ENCODE measurements at regions not wholly inside any gene's neighbourhood (a gene's known extent, or its start where the extent isn't known, plus 50 kb on each side); places are given as distances from the start of the nearest gene placed in this dataset.

DNA sequence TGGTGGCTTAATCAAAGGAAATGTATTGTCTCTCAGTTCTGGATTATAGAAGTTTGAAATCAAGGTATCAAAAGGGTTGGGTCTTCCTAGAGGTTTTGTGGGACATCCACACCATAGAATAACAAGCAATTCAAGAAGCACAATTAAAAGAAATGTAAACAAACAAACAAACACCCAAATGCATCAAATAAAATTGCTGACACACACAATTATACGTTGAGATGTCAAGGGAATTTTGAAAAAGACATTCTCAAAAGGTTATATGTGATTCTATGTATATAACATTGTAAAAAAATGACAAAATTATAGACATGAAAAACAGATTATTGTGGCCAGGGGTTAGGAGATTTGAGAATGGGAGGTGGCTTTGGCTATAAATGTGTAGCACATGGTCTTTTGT is 250.7 kb upstream of the AGA start:
- no peaks in the 10 kb centered on the region for H3K36me3 Mint-ChIP-seq (ENCODE audit: unreplicated experiment)
- TF ChIP-seq, protein P1, sequence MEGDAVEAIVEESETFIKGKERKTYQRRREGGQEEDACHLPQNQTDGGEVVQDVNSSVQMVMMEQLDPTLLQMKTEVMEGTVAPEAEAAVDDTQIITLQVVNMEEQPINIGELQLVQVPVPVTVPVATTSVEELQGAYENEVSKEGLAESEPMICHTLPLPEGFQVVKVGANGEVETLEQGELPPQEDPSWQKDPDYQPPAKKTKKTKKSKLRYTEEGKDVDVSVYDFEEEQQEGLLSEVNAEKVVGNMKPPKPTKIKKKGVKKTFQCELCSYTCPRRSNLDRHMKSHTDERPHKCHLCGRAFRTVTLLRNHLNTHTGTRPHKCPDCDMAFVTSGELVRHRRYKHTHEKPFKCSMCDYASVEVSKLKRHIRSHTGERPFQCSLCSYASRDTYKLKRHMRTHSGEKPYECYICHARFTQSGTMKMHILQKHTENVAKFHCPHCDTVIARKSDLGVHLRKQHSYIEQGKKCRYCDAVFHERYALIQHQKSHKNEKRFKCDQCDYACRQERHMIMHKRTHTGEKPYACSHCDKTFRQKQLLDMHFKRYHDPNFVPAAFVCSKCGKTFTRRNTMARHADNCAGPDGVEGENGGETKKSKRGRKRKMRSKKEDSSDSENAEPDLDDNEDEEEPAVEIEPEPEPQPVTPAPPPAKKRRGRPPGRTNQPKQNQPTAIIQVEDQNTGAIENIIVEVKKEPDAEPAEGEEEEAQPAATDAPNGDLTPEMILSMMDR (IDR thresholded peaks at IDR 0.05): no peak

DNA sequence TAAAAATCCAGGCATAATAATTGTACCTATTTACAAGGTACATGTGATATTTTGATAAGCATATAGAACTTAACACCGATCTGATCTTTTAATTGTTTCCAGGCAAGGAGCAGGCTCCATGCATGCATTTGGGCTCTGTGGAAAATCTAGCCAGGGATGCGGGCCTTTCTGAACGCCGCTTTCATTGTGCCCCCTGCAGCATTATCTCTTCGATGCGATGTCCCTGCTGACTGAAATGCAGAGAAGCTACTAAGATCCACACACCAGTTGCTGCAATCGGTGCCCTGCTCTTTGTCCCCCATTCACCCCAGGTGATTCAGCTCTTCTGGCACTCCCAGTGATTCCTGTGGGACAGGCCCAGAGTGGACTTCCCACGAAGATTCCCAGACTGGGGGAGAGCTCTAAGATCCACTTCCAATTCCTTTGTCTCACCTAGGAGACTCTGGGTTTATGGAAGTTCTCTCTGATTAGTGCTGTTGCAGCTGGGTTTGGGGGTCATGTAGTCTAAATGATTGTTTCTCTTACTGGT is 254.3 kb upstream of the AGA start:
- Mint-ChIP-seq H3K4me1 (ENCODE audit: unreplicated experiment) (no peaks in the 10 kb centered on the region), H3K27ac (ENCODE audit: unreplicated experiment) (no peak overlapping the region), H3K9me3 (ENCODE audit: unreplicated experiment) (no peaks in the 10 kb centered on the region), H3K27me3 (ENCODE audit: unreplicated experiment) (no peaks in the 10 kb centered on the region), H3K4me3 (ENCODE audit: unreplicated experiment) (no peak overlapping the region), H3K36me3 (ENCODE audit: unreplicated experiment) (no peaks in the 10 kb centered on the region)
- DNase-seq (ENCODE audit: extremely low spot score, unreplicated experiment): no peak
- TF ChIP-seq, protein P1 (IDR thresholded peaks at IDR 0.05): no peak

More for the DNA sequence above, 250.7 kb upstream of the AGA start:
- H3K4me3 Mint-ChIP-seq (ENCODE audit: unreplicated experiment): no peak overlapping the region
- no peaks in the 10 kb centered on the region for H3K9me3 Mint-ChIP-seq (ENCODE audit: unreplicated experiment)
- H3K4me1 Mint-ChIP-seq (ENCODE audit: unreplicated experiment): no peaks in the 10 kb centered on the region
- no peak for DNase-seq (ENCODE audit: extremely low spot score, unreplicated experiment)
- H3K27ac Mint-ChIP-seq (ENCODE audit: unreplicated experiment): no peak overlapping the region
- no peaks in the 10 kb centered on the region for H3K27me3 Mint-ChIP-seq (ENCODE audit: unreplicated experiment)

DNA sequence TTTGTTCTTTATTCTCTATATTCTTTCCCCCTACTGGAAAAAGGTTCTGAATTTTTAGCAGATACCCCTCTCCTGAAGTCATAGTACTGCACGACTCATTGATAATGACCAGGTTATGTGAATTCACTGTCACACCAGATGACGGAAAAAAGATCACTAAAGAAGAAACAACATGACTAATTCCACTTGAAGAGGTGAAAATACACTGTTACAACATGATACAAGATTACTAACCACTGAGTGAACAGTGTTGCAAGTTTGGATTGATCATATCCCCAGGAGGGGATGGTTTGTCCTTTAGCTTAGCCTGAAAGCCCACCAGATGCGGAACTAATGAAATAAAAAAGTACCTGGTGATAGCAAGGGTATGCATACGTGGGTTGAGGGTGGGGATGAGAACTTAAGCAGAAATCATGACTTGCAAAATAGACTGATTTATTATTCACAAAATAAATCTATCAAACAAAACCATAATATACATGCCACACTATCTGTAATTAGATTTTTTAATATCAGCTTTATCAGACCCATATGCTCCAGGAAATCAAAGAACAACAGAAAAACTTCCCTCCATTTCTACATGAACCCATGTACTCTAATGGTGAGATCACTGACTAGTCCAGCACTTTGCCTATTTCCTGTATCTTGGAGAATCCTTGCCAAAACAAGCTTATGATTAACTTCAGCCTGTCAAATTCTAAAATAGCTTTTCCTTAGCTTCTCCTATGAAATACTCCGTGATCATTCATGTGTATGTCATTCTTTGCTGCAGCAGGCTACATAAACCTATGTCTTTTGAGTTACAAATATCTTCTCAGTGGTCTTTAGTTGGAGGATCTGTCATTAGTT is 257.4 kb upstream of the AGA start:
- Mint-ChIP-seq H3K36me3 (ENCODE audit: unreplicated experiment) (no peaks in the 10 kb centered on the region), H3K4me3 (ENCODE audit: unreplicated experiment) (no peak overlapping the region), H3K9me3 (ENCODE audit: unreplicated experiment) (peaks cover 13% of the 10 kb centered on the region), H3K4me1 (ENCODE audit: unreplicated experiment) (no peaks in the 10 kb centered on the region), H3K27ac (ENCODE audit: unreplicated experiment) (no peak overlapping the region), H3K27me3 (ENCODE audit: unreplicated experiment) (no peaks in the 10 kb centered on the region)
- no peak for DNase-seq (ENCODE audit: extremely low spot score, unreplicated experiment)
- TF ChIP-seq, protein P1 (IDR thresholded peaks at IDR 0.05): no peak

DNA sequence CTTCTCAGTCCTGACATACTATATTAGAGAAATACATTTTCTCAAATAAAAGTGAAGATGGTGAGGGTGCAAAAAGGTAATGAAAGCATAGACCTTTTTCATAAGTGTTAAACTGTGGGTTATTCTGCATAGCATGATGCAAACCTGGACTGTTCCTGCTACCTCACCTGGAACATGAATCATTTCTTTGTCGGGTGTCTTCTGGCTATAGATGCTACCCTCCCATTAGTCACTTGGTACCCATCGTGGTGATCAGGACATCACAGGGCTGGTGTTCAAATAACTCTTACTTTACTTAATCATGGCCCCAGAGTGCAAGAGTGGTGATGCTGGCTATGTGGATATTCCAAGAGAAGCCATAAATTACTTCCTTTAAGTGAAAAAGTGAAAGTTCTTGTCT is 264.7 kb upstream of the AGA start:
- Mint-ChIP-seq H3K27me3 (ENCODE audit: unreplicated experiment) (no peaks in the 10 kb centered on the region), H3K27ac (ENCODE audit: unreplicated experiment) (no peak overlapping the region), H3K36me3 (ENCODE audit: unreplicated experiment) (no peaks in the 10 kb centered on the region), H3K9me3 (ENCODE audit: unreplicated experiment) (peaks cover 11% of the 10 kb centered on the region), H3K4me1 (ENCODE audit: unreplicated experiment) (no peaks in the 10 kb centered on the region), H3K4me3 (ENCODE audit: unreplicated experiment) (no peak overlapping the region)
- no peak for DNase-seq (ENCODE audit: extremely low spot score, unreplicated experiment)
- TF ChIP-seq, protein P1 (IDR thresholded peaks at IDR 0.05): no peak

DNA sequence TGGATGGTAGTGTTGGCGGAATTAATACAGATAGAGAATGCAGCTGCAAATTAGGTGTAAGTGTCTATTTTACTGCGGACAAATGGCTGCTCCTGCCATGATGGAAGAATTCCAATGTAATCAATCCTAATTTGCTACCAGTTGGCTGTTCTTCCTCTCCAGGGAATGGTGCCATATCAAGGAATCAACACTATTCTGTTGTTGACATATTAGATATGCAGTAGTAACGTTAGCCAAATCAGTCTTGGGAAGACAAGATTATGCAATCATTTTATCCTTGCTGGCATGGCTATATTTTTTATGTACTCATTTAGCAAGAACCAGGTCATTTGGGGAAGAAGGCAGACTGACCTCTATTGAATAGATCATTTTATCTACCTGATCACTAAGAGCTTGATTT is 271.2 kb upstream of the AGA start:
- DNase-seq (ENCODE audit: extremely low spot score, unreplicated experiment): no peak
- no peak overlapping the region for H3K27ac Mint-ChIP-seq (ENCODE audit: unreplicated experiment)
- no peaks in the 10 kb centered on the region for H3K27me3 Mint-ChIP-seq (ENCODE audit: unreplicated experiment)
- no peak overlapping the region for H3K4me3 Mint-ChIP-seq (ENCODE audit: unreplicated experiment)
- H3K4me1 Mint-ChIP-seq (ENCODE audit: unreplicated experiment): no peaks in the 10 kb centered on the region
- TF ChIP-seq, protein P1 (IDR thresholded peaks at IDR 0.05): no peak
- H3K9me3 Mint-ChIP-seq (ENCODE audit: unreplicated experiment): no peaks in the 10 kb centered on the region
- no peaks in the 10 kb centered on the region for H3K36me3 Mint-ChIP-seq (ENCODE audit: unreplicated experiment)

All from osteocyte (in vitro differentiated cells).